ENCODE measurements at regions not wholly inside any gene's neighbourhood (a gene's known extent, or its start where the extent isn't known, plus 50 kb on each side); places are given as distances from the start of the nearest gene placed in this dataset.

DNA sequence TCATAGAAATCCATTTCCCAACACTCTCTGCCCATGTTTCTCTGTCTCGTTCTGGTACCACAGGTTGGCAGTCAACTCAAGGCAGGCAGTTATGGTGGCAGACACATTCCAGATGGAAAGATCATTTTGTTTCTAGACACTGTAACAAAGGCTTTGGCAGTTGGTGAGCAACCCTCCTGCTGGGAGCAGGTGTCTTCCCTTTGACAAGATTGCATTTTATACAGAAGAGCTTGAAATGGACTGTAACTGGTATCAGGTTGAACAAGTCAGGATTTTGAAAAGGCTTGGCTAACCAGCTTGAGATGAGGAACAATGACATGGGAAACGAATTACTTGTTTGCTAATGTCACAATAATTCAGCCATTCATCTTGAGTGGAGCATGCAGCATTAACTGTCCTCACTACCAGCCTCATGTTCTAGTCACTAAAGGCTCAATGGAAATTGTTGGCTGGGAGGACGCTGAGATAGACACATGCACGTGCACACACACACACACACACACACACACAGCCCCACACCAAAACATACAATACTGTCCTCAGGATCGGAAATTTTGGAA lies 170.0 kb downstream of the SEMA6D start:
- TF ChIP-seq, protein P1, sequence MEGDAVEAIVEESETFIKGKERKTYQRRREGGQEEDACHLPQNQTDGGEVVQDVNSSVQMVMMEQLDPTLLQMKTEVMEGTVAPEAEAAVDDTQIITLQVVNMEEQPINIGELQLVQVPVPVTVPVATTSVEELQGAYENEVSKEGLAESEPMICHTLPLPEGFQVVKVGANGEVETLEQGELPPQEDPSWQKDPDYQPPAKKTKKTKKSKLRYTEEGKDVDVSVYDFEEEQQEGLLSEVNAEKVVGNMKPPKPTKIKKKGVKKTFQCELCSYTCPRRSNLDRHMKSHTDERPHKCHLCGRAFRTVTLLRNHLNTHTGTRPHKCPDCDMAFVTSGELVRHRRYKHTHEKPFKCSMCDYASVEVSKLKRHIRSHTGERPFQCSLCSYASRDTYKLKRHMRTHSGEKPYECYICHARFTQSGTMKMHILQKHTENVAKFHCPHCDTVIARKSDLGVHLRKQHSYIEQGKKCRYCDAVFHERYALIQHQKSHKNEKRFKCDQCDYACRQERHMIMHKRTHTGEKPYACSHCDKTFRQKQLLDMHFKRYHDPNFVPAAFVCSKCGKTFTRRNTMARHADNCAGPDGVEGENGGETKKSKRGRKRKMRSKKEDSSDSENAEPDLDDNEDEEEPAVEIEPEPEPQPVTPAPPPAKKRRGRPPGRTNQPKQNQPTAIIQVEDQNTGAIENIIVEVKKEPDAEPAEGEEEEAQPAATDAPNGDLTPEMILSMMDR (IDR thresholded peaks at IDR 0.05), result no peak
- TF ChIP-seq POLR2A (IDR thresholded peaks at IDR 0.05) (no peak), EP300 (IDR thresholded peaks at IDR 0.05) (no peak)

Data from ovary (tissue), 3 donors.